Tibial nerve (tissue), 3 donors: ENCODE measurements at regions not wholly inside any gene's neighbourhood (a gene's known extent, or its start where the extent isn't known, plus 50 kb on each side); places are given as distances from the start of the nearest gene placed in this dataset.

Experiments used
- POLR2A ChIP-seq, 2 donors: fragments of 450-650 bp; IDR thresholded peaks; one replicate each; pipeline ENCODE4 v1.6.1; 2017; ENCODE audit warnings: antibody characterized with exemption in 2 of 2, mild to moderate bottlenecking in 2 of 2, moderate library complexity in 2 of 2
- TF ChIP-seq, protein P1 (sequence below), 5 experiments: fragments of 200-600 bp in 3 of 5; fragments of 450-650 bp in 2 of 5; sonication (generic) in 3 of 5; IDR thresholded peaks; one replicate each; pipeline ENCODE4 v1.5.1; 2016 to 2019; ENCODE audit warnings: antibody characterized with exemption in 5 of 5, mild to moderate bottlenecking in 3 of 5, moderate library complexity in 2 of 5

DNA sequence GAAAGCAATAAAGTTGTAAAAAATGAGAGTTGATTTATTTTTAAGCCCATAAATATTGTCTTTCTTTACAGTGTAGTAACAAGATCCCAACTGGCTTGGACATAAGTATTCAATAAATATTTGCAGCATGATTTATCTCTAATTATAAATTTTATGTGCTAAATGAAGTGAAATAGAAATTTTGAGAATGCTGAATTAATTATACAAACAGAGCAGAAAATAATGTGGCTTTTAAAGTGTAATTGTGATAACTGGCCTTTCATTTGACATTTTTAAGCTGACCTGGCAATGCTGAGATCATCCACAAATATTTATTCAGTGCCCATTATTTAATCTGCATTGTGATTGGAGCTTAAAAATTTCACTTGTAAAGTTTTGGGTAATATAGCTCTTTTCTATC lies 201.6 kb upstream of the NAV3 start:
- TF ChIP-seq, protein P1, sequence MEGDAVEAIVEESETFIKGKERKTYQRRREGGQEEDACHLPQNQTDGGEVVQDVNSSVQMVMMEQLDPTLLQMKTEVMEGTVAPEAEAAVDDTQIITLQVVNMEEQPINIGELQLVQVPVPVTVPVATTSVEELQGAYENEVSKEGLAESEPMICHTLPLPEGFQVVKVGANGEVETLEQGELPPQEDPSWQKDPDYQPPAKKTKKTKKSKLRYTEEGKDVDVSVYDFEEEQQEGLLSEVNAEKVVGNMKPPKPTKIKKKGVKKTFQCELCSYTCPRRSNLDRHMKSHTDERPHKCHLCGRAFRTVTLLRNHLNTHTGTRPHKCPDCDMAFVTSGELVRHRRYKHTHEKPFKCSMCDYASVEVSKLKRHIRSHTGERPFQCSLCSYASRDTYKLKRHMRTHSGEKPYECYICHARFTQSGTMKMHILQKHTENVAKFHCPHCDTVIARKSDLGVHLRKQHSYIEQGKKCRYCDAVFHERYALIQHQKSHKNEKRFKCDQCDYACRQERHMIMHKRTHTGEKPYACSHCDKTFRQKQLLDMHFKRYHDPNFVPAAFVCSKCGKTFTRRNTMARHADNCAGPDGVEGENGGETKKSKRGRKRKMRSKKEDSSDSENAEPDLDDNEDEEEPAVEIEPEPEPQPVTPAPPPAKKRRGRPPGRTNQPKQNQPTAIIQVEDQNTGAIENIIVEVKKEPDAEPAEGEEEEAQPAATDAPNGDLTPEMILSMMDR (IDR thresholded peaks at IDR 0.05) = no peak
- no peak for TF ChIP-seq POLR2A (IDR thresholded peaks at IDR 0.05)
